C4-2B (cell line): ENCODE measurements at regions not wholly inside any gene's neighbourhood (a gene's known extent, or its start where the extent isn't known, plus 50 kb on each side); places are given as distances from the start of the nearest gene placed in this dataset.

Source experiments
- ZFX ChIP-seq: fragments of 450-650 bp; IDR thresholded peaks from 2 replicates; pipeline ENCODE4 v1.6.1; 2017
- TF ChIP-seq, protein P1 (sequence below): fragments of 450-650 bp; conservative IDR thresholded peaks from 2 replicates; pipeline ENCODE4 v1.5.1; 2017; ENCODE audit warnings: mild to moderate bottlenecking

DNA sequence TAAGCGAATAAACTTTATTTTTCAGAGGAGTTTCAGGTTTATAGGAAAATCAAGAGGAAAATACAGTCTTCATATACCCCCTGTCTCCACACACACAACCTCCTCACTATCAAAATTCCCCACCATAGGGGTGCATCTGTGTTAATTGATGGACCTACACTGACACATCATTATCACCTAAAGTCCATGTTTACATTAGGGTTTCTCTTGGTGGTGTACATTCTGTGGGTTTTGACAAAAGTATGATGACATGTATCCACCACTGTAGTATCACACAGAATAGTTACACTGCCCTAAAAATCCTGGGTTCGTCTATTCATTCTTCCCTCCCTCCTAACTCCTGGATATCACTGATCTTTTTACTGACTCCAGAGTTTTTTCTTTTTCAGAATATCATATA is 654.2 kb downstream of the UQCRFS1 start:
- TF ChIP-seq, protein P1, sequence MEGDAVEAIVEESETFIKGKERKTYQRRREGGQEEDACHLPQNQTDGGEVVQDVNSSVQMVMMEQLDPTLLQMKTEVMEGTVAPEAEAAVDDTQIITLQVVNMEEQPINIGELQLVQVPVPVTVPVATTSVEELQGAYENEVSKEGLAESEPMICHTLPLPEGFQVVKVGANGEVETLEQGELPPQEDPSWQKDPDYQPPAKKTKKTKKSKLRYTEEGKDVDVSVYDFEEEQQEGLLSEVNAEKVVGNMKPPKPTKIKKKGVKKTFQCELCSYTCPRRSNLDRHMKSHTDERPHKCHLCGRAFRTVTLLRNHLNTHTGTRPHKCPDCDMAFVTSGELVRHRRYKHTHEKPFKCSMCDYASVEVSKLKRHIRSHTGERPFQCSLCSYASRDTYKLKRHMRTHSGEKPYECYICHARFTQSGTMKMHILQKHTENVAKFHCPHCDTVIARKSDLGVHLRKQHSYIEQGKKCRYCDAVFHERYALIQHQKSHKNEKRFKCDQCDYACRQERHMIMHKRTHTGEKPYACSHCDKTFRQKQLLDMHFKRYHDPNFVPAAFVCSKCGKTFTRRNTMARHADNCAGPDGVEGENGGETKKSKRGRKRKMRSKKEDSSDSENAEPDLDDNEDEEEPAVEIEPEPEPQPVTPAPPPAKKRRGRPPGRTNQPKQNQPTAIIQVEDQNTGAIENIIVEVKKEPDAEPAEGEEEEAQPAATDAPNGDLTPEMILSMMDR = no peak
- no peak for TF ChIP-seq ZFX
